Neural cell (in vitro differentiated cells): ENCODE measurements at regions not wholly inside any gene's neighbourhood (a gene's known extent, or its start where the extent isn't known, plus 50 kb on each side); places are given as distances from the start of the nearest gene placed in this dataset.

Source experiments
- H2AFZ ChIP-seq: fragments of 200-600, 300-800 bp; sonication (generic), shearing (Covaris generic); 2 replicates; pipeline ENCODE4 v1.6.0; 2014; ENCODE audit warnings: low read depth, mild to moderate bottlenecking, antibody characterized with exemption, low read length, moderate library complexity
- H3F3A ChIP-seq: fragments of 200-600 bp; shearing (Covaris generic); 2 replicates; pipeline ENCODE4 v1.6.1; 2016; ENCODE audit warnings: mild to moderate bottlenecking, moderate library complexity, mixed read lengths, antibody characterized with exemption, low read length; ENCODE audit not compliant: insufficient read depth, poor library complexity, severe bottlenecking
- H3K27ac ChIP-seq: fragments of 200-600, 300-800 bp; sonication (generic), shearing (Covaris generic); 2 replicates; pipeline ENCODE4 v1.5.1; 2014; ENCODE audit warnings: mild to moderate bottlenecking, low read length, moderate library complexity
- H3K27me3 ChIP-seq: fragments of 300-800, 200-600 bp; sonication (generic), shearing (Covaris generic); 2 replicates; pipeline ENCODE4 v1.6.0; 2014; ENCODE audit warnings: mild to moderate bottlenecking, low read depth, low read length, moderate library complexity; ENCODE audit not compliant: insufficient read depth
- H3K36me3 ChIP-seq: fragments of 300-800, 200-600 bp; sonication (generic), shearing (Covaris generic); 2 replicates; pipeline ENCODE4 v1.5.1; 2014; ENCODE audit warnings: mild to moderate bottlenecking, antibody characterized with exemption, low read length, moderate library complexity; ENCODE audit not compliant: insufficient read depth
- H3K4me2 ChIP-seq: fragments of 300-800, 200-600 bp; sonication (generic), shearing (Covaris generic); 2 replicates; pipeline ENCODE4 v1.6.0; 2014; ENCODE audit warnings: mild to moderate bottlenecking, low read length
- H3K4me3 ChIP-seq: fragments of 300-800, 200-600 bp; sonication (generic), shearing (Covaris generic); 2 replicates; pipeline ENCODE4 v1.5.1; 2014; ENCODE audit warnings: mild to moderate bottlenecking, low read length, moderate library complexity
- H3K79me2 ChIP-seq: fragments of 200-600 bp; shearing (Covaris generic); replicated peaks from 2 replicates; pipeline ENCODE4 v1.6.0; 2014; ENCODE audit warnings: mild to moderate bottlenecking, low read length, moderate library complexity; ENCODE audit not compliant: insufficient read depth
- H3K9ac ChIP-seq: fragments of 300-800, 200-600 bp; sonication (generic), shearing (Covaris generic); 2 replicates; pipeline ENCODE4 v1.6.1; 2016; ENCODE audit warnings: mild to moderate bottlenecking, low read length, mixed read lengths
- H3K9me2 ChIP-seq: fragments of 200-600 bp; shearing (Covaris generic); 2 replicates; pipeline ENCODE4 v1.6.1; 2016; ENCODE audit warnings: mild to moderate bottlenecking, low read length, mixed read lengths; ENCODE audit not compliant: insufficient read depth
- H3K9me3 ChIP-seq: fragments of 200-600, 300-800 bp; sonication (generic), shearing (Covaris generic); 2 replicates; pipeline ENCODE4 v1.6.1; 2016; ENCODE audit warnings: mild to moderate bottlenecking, mixed run types, low read length, moderate library complexity, mixed read lengths
- H4K20me1 ChIP-seq: fragments of 200-600 bp; shearing (Covaris generic); 2 replicates; pipeline ENCODE4 v1.6.1; 2016; ENCODE audit warnings: mild to moderate bottlenecking, mixed run types; ENCODE audit not compliant: insufficient read depth
- CTCF ChIP-seq: fragments of 450-650 bp; IDR thresholded peaks from 2 replicates; pipeline ENCODE4 v1.5.1; 2014; ENCODE audit warnings: antibody characterized with exemption, mild to moderate bottlenecking, moderate library complexity; ENCODE audit not compliant: poor library complexity, severe bottlenecking
- EP300 ChIP-seq: fragments of 450-650 bp; conservative IDR thresholded peaks from 2 replicates; pipeline ENCODE4 v1.6.1; 2014; ENCODE audit warnings: antibody characterized with exemption, mild to moderate bottlenecking, moderate library complexity; ENCODE audit not compliant: poor library complexity, severe bottlenecking
- EZH2 ChIP-seq: fragments of 200-600, 300-800 bp; shearing (Covaris generic), sonication (generic); IDR thresholded peaks from 2 replicates; pipeline ENCODE4 v1.6.1; 2014; ENCODE audit warnings: antibody characterized with exemption, low read length, borderline replicate concordance, mild to moderate bottlenecking; ENCODE audit not compliant: insufficient read depth, poor library complexity, severe bottlenecking
- MXI1 ChIP-seq: fragments of 450-650 bp; conservative IDR thresholded peaks from 2 replicates; pipeline ENCODE4 v1.6.1; 2014; ENCODE audit warnings: antibody characterized with exemption, mild to moderate bottlenecking; ENCODE audit not compliant: poor library complexity, severe bottlenecking
- POLR2AphosphoS5 ChIP-seq: IDR thresholded peaks from 2 replicates; pipeline ENCODE4 v1.6.1; 2012
- RAD21 ChIP-seq: fragments of 450-650 bp; conservative IDR thresholded peaks from 2 replicates; pipeline ENCODE4 v1.6.1; 2014; ENCODE audit warnings: antibody characterized with exemption, mild to moderate bottlenecking, moderate library complexity
- REST ChIP-seq: IDR thresholded peaks from 2 replicates; pipeline ENCODE4 v1.6.1; 2012; ENCODE audit warnings: borderline replicate concordance
- SMC3 ChIP-seq: fragments of 450-650 bp; conservative IDR thresholded peaks from 2 replicates; pipeline ENCODE4 v1.6.1; 2014; ENCODE audit warnings: antibody characterized with exemption, mild to moderate bottlenecking, moderate library complexity; ENCODE audit not compliant: poor library complexity
- TAF1 ChIP-seq: IDR thresholded peaks from 2 replicates; pipeline ENCODE4 v1.6.1; 2012; ENCODE audit warnings: low read depth

- Histone ChIP-seq H3K4me2 (no peak overlapping the region), H3K27me3 (no peaks in the 10 kb centered on the region), H3K27ac (no peak overlapping the region), H2AFZ (no peak overlapping the region), H4K20me1 (no peaks in the 10 kb centered on the region), H3K79me2 (no peaks in the 10 kb centered on the region), H3F3A (no peaks in the 10 kb centered on the region), H3K9ac (no peak overlapping the region), H3K9me2 (no peaks in the 10 kb centered on the region), H3K4me3 (no peak overlapping the region), H3K9me3 (no peaks in the 10 kb centered on the region), H3K36me3 (no peaks in the 10 kb centered on the region)
- TF ChIP-seq TAF1 (no peak), POLR2AphosphoS5 (no peak), CTCF (no peak), REST (no peak), EZH2 (no peak), SMC3 (no peak), MXI1 (no peak)
Observed at GRCh38 chr4:125956276-125956675, 641.5 kb downstream of the FAT4 start.

- Histone ChIP-seq H3K4me2 (no peak overlapping the region), H3K9me3 (no peaks in the 10 kb centered on the region), H2AFZ (no peak overlapping the region), H3K27ac (no peak overlapping the region), H3K4me3 (no peak overlapping the region), H3F3A (no peaks in the 10 kb centered on the region), H3K36me3 (no peaks in the 10 kb centered on the region), H3K27me3 (no peaks in the 10 kb centered on the region), H3K9me2 (no peaks in the 10 kb centered on the region), H3K79me2 (no peaks in the 10 kb centered on the region), H3K9ac (no peak overlapping the region), H4K20me1 (no peaks in the 10 kb centered on the region)
- no peak for TF ChIP-seq REST
- no peak for TF ChIP-seq TAF1
- no peak for TF ChIP-seq CTCF
- no peak for TF ChIP-seq POLR2AphosphoS5
- no peak for TF ChIP-seq RAD21
- no peak for TF ChIP-seq MXI1
- no peak for TF ChIP-seq SMC3
- no peak for TF ChIP-seq EZH2
- no peak for TF ChIP-seq EP300
Observed at GRCh38 chr4:125958519-125958918, 643.8 kb downstream of the FAT4 start.
